BJ (cell line): ENCODE measurements at regions not wholly inside any gene's neighbourhood (a gene's known extent, or its start where the extent isn't known, plus 50 kb on each side); places are given as distances from the start of the nearest gene placed in this dataset.

Experiments used
- CTCF ChIA-PET: fragments of 350-600 bp; formaldehyde crosslinking; extraction: SDS; loops from one replicate; lab custom pipeline; 2021; ENCODE audit warnings: antibody characterized with exemption, inconsistent platforms; lab: Yijun Ruan, JAX
- POLR2A ChIA-PET: fragments of 300-600 bp; sonication (Branson Sonifier 250); formaldehyde crosslinking; extraction: SDS; loops from one replicate; lab custom pipeline; 2021; ENCODE audit warnings: antibody characterized with exemption; lab: Charles Lee
- DNase-seq: peaks from one replicate; pipeline ENCODE4 v3.0.0-alpha.2; 2011; ENCODE audit warnings: low read depth
- H3K27me3 ChIP-seq: 2 replicates; pipeline ENCODE4 v1.6.0; 2011; ENCODE audit warnings: low read length; ENCODE audit not compliant: control insufficient read depth, insufficient read depth
- H3K36me3 ChIP-seq: 2 replicates; pipeline ENCODE4 v1.5.1; 2011; ENCODE audit warnings: low read length; ENCODE audit not compliant: control insufficient read depth, insufficient read depth
- H3K4me3 ChIP-seq: 2 replicates; pipeline ENCODE4 v1.5.1; 2011; ENCODE audit warnings: low read depth, mild to moderate bottlenecking, control low read depth, low read length
- CTCF ChIP-seq: IDR thresholded peaks from 2 replicates; pipeline ENCODE4 v1.5.1; 2011; ENCODE audit warnings: low read depth, mild to moderate bottlenecking, control low read depth, inconsistent platforms, low read length, moderate library complexity; ENCODE audit not compliant: insufficient read depth

- ChIA-PET CTCF (no interaction called here), POLR2A (no interaction called here)
- no peak for DNase-seq
- H3K27me3 ChIP-seq: no peaks in the 10 kb centered on the region
- no peak for TF ChIP-seq CTCF
- H3K36me3 ChIP-seq: no peaks in the 10 kb centered on the region
- H3K4me3 ChIP-seq: no peak overlapping the region
Measured at GRCh38 chr13:65268009-65268408, 1962.1 kb downstream of the PCDH9 start.

GRCh38 chr13:65265988-65266387, 1964.1 kb downstream of the PCDH9 start:
- POLR2A ChIA-PET: no interaction called here
- CTCF ChIA-PET: no interaction called here
- Histone ChIP-seq H3K27me3 (no peaks in the 10 kb centered on the region), H3K36me3 (no peaks in the 10 kb centered on the region), H3K4me3 (no peak overlapping the region)
- DNase-seq: no peak
- TF ChIP-seq CTCF: no peak

- no peak for DNase-seq
- POLR2A ChIA-PET: no interaction called here
- no peaks in the 10 kb centered on the region for H3K36me3 ChIP-seq
- no peak for TF ChIP-seq CTCF
- no peaks in the 10 kb centered on the region for H3K27me3 ChIP-seq
- H3K4me3 ChIP-seq: no peak overlapping the region
- CTCF ChIA-PET: no interaction called here
Measured at GRCh38 chr13:65264066-65264465, 1966.1 kb downstream of the PCDH9 start.

- no peak overlapping the region for H3K4me3 ChIP-seq
- ChIA-PET CTCF (no interaction called here), POLR2A (no interaction called here)
- TF ChIP-seq CTCF: no peak
- DNase-seq: no peak
- no peaks in the 10 kb centered on the region for H3K27me3 ChIP-seq
- no peaks in the 10 kb centered on the region for H3K36me3 ChIP-seq
Measured at GRCh38 chr13:65260946-65261891, 1968.9 kb downstream of the PCDH9 start.

- ChIA-PET POLR2A (no interaction called here), CTCF (no interaction called here)
Measured at GRCh38 chr13:65240773-65241172, 1989.4 kb downstream of the PCDH9 start.

More at GRCh38 chr13:65240773-65241172, 1989.4 kb downstream of the PCDH9 start:
- Histone ChIP-seq H3K27me3 (no peaks in the 10 kb centered on the region), H3K4me3 (no peak overlapping the region), H3K36me3 (no peaks in the 10 kb centered on the region)
- no peak for DNase-seq
- TF ChIP-seq CTCF: no peak
